DND-41 (cell line): ENCODE measurements at regions not wholly inside any gene's neighbourhood (a gene's known extent, or its start where the extent isn't known, plus 50 kb on each side); places are given as distances from the start of the nearest gene placed in this dataset.

Source experiments
- ATAC-seq: fragments of 200-7000 bp; cut with Tn5 transposase; 3 replicates; pipeline ENCODE4 v1.9.1; 2021; ENCODE audit warnings: low read depth; ENCODE audit not compliant: insufficient read depth
- DNase-seq: peaks from one replicate; pipeline ENCODE4 v3.0.0-alpha.2; 2020
- H2AFZ ChIP-seq: 2 replicates; pipeline ENCODE4 v1.6.0; 2012; ENCODE audit warnings: low read depth, low read length
- H3K27ac ChIP-seq: 2 replicates; pipeline ENCODE4 v1.5.1; 2012; ENCODE audit warnings: low read length, inconsistent platforms
- H3K27me3 ChIP-seq: fragments of 200-600 bp; sonication (generic); 2 replicates; pipeline ENCODE4 v1.6.0; 2012; ENCODE audit warnings: low read length, mild to moderate bottlenecking, inconsistent platforms; ENCODE audit not compliant: insufficient read depth, poor library complexity
- H3K36me3 ChIP-seq: 2 replicates; pipeline ENCODE4 v1.5.1; 2012; ENCODE audit warnings: low read length, inconsistent platforms; ENCODE audit not compliant: insufficient read depth
- H3K4me1 ChIP-seq: 2 replicates; pipeline ENCODE4 v1.5.1; 2012; ENCODE audit warnings: mild to moderate bottlenecking, low read length; ENCODE audit not compliant: insufficient read depth
- H3K4me2 ChIP-seq: 2 replicates; pipeline ENCODE4 v1.6.0; 2012; ENCODE audit warnings: mild to moderate bottlenecking, moderate library complexity, low read length, inconsistent platforms; ENCODE audit not compliant: insufficient read depth
- H3K4me3 ChIP-seq, 2 experiments: fragments of 200-600 bp in 1 of 2; shearing (Covaris generic) in 1 of 2; 2 replicates each; pipeline ENCODE4 v1.5.1; 2012 to 2016; ENCODE audit warnings: inconsistent platforms in 2 of 2, low read length in 2 of 2, mild to moderate bottlenecking in 2 of 2, low read depth in 1 of 2, moderate library complexity in 1 of 2
- H3K79me2 ChIP-seq: 2 replicates; pipeline ENCODE4 v1.6.0; 2012; ENCODE audit warnings: low read length, inconsistent platforms; ENCODE audit not compliant: insufficient read depth
- H3K9ac ChIP-seq: 2 replicates; pipeline ENCODE4 v1.6.0; 2012; ENCODE audit warnings: low read depth, mild to moderate bottlenecking, inconsistent platforms, low read length, moderate library complexity
- H3K9me3 ChIP-seq: 2 replicates; pipeline ENCODE4 v1.5.1; 2012; ENCODE audit warnings: low read length, moderate library complexity, mild to moderate bottlenecking, inconsistent platforms; ENCODE audit not compliant: insufficient read depth, severe bottlenecking
- H4K20me1 ChIP-seq: 2 replicates; pipeline ENCODE4 v1.6.0; 2012; ENCODE audit warnings: low read length; ENCODE audit not compliant: insufficient read depth
- EZH2 ChIP-seq: IDR thresholded peaks from 3 replicates; pipeline ENCODE4 v1.6.1; 2012; ENCODE audit warnings: borderline replicate concordance, low read depth, mild to moderate bottlenecking, moderate library complexity, low read length, inconsistent platforms; ENCODE audit not compliant: severe bottlenecking
- TF ChIP-seq, protein P1 (sequence below): IDR thresholded peaks from 2 replicates; pipeline ENCODE4 v1.5.1; 2012; ENCODE audit warnings: borderline replicate concordance, low read length, moderate library complexity, mild to moderate bottlenecking; ENCODE audit not compliant: poor library complexity, severe bottlenecking; ENCODE audit errors: extremely low read depth

DNA sequence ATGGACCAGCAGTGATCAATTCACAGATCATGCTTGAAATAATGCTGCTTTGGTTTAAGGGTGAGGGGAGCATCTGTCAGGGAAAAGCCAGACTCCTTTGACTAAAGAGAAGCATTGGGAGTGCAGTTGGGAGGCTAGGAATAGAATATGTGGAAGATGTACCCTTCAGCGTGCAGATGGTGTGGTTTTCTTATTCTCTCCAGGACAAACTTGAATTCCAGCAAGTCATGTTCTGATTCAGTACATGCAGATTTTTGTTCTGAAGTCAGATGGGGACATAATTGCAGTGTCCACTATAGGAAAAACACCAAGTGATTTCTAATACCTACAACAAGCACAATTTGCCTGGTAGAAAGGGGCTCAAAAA is 99.0 kb upstream of the LIMCH1 start:
- H3K27me3 ChIP-seq: no peaks in the 10 kb centered on the region
- H3K4me2 ChIP-seq: no peak overlapping the region
- no peaks in the 10 kb centered on the region for H3K79me2 ChIP-seq
- H3K4me1 ChIP-seq: no peaks in the 10 kb centered on the region
- ATAC-seq (no peak), DNase-seq (no peak)
- H3K27ac ChIP-seq: no peak overlapping the region
- no peaks in the 10 kb centered on the region for H4K20me1 ChIP-seq
- TF ChIP-seq, protein P1, sequence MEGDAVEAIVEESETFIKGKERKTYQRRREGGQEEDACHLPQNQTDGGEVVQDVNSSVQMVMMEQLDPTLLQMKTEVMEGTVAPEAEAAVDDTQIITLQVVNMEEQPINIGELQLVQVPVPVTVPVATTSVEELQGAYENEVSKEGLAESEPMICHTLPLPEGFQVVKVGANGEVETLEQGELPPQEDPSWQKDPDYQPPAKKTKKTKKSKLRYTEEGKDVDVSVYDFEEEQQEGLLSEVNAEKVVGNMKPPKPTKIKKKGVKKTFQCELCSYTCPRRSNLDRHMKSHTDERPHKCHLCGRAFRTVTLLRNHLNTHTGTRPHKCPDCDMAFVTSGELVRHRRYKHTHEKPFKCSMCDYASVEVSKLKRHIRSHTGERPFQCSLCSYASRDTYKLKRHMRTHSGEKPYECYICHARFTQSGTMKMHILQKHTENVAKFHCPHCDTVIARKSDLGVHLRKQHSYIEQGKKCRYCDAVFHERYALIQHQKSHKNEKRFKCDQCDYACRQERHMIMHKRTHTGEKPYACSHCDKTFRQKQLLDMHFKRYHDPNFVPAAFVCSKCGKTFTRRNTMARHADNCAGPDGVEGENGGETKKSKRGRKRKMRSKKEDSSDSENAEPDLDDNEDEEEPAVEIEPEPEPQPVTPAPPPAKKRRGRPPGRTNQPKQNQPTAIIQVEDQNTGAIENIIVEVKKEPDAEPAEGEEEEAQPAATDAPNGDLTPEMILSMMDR: no peak
- TF ChIP-seq EZH2: no peak
- H3K9me3 ChIP-seq: no peaks in the 10 kb centered on the region
- no peak overlapping the region for H3K4me3 ChIP-seq
- no peak overlapping the region for H2AFZ ChIP-seq
- H3K9ac ChIP-seq: no peak overlapping the region
- no peaks in the 10 kb centered on the region for H3K36me3 ChIP-seq

DNA sequence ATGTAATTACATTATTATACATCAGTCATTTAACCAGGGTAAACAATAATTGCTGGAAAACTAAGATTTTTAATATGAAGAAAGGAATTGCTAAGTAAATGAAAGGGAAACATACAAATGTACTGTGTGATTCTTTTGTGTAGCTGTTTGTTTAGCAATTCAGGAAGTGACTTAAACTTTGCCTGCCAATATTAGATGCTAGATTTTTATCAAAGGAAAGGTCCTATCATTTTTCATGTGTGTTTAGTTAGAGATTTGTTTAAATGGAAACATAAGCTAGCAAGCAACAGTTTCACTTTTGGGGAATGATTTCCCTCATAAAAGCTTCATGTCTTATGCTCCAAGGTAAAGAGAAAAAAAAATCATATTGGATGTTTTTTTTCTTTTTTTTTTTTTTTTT is 95.1 kb upstream of the LIMCH1 start:
- Histone ChIP-seq H3K9ac (no peak overlapping the region), H4K20me1 (no peaks in the 10 kb centered on the region), H3K9me3 (no peaks in the 10 kb centered on the region), H3K36me3 (no peaks in the 10 kb centered on the region), H3K4me2 (no peak overlapping the region), H2AFZ (no peak overlapping the region), H3K4me3 (no peak overlapping the region), H3K27me3 (no peaks in the 10 kb centered on the region), H3K27ac (no peak overlapping the region), H3K79me2 (no peaks in the 10 kb centered on the region), H3K4me1 (no peaks in the 10 kb centered on the region)
- TF ChIP-seq, protein P1: no peak
- TF ChIP-seq EZH2: no peak
- ATAC-seq: no peak
- DNase-seq: no peak

DNA sequence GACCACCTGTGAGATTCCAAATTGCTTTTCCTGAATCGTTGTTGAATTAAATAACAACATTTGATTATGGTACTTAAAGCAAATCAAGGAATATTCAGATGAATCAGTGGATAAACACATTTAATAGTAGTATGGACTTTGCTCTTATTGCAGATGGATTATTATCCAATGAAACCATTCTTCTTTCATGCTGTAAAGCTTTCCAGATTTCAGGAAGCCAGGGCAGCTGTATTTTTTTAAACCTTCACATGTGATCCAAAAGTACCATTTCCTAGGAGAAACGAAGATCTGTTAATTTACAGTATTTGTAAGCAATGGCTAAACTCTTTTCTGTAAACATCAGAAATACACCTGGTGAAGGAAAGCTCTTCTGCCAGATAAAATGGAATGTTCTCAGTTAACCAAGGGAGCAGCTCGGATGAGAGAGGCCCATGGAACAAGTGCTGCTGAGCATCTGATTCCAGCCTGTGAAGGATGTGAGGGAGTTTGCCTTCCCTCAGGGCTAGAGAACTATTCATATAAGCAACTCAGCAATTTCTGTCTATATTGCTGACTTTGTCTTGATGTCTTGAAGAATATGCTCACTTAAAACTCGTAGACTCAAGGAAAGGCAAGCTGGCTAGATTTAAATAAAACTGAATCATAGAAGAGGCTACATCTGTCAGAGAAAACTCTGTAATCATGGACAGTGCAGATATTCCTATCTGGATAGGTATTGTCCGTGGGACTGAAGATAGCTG is 94.4 kb upstream of the LIMCH1 start:
- Histone ChIP-seq H3K79me2 (no peaks in the 10 kb centered on the region), H3K9ac (no peak overlapping the region)

More for the DNA sequence above, 94.4 kb upstream of the LIMCH1 start:
- TF ChIP-seq, protein P1: no peak
- TF ChIP-seq EZH2: no peak
- H4K20me1 ChIP-seq: no peaks in the 10 kb centered on the region
- ATAC-seq (no peak), DNase-seq (no peak)
- H3K4me1 ChIP-seq: no peaks in the 10 kb centered on the region
- no peak overlapping the region for H3K4me2 ChIP-seq
- no peak overlapping the region for H3K4me3 ChIP-seq
- H3K27me3 ChIP-seq: no peaks in the 10 kb centered on the region
- H2AFZ ChIP-seq: no peak overlapping the region
- no peaks in the 10 kb centered on the region for H3K36me3 ChIP-seq
- H3K27ac ChIP-seq: no peak overlapping the region
- H3K9me3 ChIP-seq: no peaks in the 10 kb centered on the region
